GM13976 (cell line): ENCODE measurements at regions not wholly inside any gene's neighbourhood (a gene's known extent, or its start where the extent isn't known, plus 50 kb on each side); places are given as distances from the start of the nearest gene placed in this dataset.

Source experiments
- DNase-seq: peaks from one replicate; pipeline ENCODE4 v3.0.0; 2012; ENCODE audit warnings: low spot score
- in situ Hi-C: fragments of 300-500 bp; cut with MboI; formaldehyde crosslinking; loops from one replicate; pipeline ENCODE4 v1.12.0; 2022; ENCODE audit warnings: low sequenced_read_pairs, mixed read lengths, inconsistent platforms; ENCODE audit not compliant: unreplicated experiment
- TF ChIP-seq, protein P1 (sequence below): IDR thresholded peaks from 2 replicates; pipeline ENCODE4 v1.5.1; 2012; ENCODE audit warnings: borderline replicate concordance, mild to moderate bottlenecking; ENCODE audit not compliant: insufficient read depth; ENCODE audit errors: extremely low read depth, missing control alignments, control extremely low read depth

DNA sequence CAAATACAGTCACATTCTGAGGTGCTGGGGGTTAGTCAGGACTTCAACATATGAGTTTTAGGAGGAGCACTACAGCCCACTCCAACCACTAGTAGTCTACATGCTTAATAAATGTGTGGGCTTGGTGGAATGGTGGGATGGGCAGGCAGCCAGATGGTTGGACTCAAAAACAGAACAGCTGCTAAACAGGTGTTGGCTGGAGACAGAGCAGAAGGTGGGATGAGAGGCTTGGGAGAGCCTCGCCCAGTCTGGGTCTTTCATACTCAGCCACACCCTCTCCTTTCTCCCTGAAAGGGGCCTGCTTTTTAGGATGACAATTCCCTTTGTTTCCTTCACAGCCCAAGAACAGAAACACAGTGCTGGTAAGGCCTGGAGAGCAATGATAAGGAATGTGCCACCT lies 143.9 kb upstream of the KLHL29 start:
- TF ChIP-seq, protein P1, sequence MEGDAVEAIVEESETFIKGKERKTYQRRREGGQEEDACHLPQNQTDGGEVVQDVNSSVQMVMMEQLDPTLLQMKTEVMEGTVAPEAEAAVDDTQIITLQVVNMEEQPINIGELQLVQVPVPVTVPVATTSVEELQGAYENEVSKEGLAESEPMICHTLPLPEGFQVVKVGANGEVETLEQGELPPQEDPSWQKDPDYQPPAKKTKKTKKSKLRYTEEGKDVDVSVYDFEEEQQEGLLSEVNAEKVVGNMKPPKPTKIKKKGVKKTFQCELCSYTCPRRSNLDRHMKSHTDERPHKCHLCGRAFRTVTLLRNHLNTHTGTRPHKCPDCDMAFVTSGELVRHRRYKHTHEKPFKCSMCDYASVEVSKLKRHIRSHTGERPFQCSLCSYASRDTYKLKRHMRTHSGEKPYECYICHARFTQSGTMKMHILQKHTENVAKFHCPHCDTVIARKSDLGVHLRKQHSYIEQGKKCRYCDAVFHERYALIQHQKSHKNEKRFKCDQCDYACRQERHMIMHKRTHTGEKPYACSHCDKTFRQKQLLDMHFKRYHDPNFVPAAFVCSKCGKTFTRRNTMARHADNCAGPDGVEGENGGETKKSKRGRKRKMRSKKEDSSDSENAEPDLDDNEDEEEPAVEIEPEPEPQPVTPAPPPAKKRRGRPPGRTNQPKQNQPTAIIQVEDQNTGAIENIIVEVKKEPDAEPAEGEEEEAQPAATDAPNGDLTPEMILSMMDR = no peak
- in situ Hi-C loops = no loop called here
- DNase-seq = no peak

DNA sequence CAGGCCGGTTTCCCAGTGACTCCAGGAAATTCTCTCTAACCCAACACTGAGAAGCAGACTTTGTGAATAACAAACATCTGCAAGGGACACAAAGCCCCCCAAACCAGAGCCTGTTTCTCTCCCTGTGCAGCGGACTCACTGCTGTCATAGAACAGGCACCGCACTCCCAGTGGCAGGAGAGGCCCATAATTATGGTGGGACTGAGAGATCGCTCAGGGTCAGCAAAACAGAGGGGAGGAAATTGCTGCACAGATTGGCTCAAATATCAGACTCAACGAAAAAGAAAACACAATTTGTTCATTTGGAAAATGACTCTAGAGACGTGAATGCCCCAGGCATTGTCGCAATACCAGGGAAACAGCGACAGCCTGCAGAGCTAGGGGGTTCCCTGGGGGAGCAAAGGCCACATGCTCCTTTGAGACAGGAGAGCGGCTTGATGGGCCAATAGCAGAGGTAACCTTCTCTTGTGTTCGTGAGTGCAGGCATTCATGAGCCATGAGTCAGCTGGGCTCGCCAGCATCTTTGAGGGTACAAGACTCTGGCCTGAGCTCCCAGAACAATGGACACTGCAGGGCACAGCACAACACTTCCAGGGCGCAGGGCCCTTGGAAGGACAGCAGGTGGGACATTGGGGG lies 143.3 kb upstream of the KLHL29 start:
- TF ChIP-seq, protein P1 = no peak
- DNase-seq = no peak
- in situ Hi-C loops = no loop called here

DNA sequence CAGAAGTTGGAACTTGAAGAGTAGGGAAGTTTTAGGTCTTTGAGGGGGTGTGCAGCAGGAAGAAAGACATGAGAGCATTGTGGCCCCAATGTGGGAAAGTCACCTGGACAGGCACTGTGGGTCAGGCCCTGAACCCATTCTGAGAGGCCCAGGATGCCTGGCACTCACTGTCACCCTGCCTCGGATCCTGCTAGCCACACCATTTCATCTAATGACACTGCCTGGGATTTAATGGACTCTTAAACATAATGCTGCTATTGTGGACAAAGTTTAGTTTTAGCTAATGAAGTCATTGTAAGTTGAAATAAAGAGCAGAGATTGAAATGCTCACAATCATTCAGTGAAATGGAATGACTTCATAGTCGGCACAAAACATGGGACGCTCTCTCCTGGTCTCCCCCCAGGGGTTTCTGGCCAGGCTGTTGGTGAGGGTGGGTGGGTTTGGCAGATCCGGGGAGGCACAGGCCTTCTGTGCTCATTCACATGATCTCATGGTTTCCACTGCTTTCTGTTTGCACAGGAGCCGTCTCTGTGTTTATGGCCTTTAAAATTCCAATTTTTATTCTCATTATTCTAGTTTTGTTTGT lies 141.8 kb upstream of the KLHL29 start:
- in situ Hi-C loops = no loop called here
- DNase-seq = no peak
- TF ChIP-seq, protein P1 = no peak

DNA sequence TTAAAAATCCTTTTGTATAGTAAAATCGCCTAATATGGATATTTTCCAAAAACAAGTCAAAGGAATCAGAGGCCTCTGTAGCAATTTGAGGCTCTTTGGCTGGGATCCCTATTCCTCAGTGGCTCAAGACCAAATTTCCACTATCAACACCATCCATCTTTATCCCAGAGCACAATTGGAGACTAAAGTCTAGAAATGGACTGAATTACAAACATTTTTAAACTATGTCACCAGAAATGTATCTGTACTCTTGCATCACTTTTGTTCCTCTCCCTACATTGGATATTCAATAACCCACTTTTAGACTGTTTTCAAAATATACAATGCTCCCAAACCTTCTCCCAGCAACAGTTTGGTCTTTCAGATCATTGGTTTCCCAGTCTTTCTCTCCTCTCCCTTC lies 140.4 kb upstream of the KLHL29 start:
- no peak for DNase-seq
- in situ Hi-C loops = no loop called here
- TF ChIP-seq, protein P1 = no peak

DNA sequence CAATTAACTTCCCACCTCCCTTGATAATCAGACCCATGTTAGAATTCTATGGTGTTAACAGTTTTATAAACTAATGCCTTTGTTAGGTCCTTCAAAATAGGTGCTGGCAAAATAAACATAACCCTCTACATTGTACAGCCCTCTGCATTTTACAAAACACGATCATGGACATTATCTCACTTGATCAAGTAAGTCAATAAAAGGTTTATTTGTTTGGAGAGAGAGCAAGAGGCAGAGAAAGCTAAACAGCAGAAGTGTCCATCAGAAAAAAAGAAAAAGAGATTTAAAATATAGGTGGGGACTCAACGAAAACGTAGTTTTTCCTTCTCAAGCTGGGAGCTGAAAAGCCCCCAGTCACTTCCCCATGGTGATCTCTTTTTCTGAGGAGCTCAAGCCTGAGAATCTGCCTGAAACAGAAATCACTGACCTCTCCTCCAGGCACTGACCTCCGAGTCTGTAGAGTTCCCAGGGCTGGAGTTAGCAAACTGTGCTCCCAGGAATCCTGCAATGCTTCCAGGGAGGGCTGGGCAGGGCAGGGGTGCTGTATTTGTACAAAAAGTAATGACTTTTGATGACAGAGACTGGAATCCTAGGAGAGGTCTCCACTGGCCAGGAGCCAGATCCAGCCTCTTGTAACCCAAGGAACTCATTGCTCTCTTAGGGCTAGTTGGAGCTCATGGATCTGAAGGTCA lies 137.8 kb upstream of the KLHL29 start:
- in situ Hi-C loops = no loop called here
- TF ChIP-seq, protein P1 = no peak
- no peak for DNase-seq

DNA sequence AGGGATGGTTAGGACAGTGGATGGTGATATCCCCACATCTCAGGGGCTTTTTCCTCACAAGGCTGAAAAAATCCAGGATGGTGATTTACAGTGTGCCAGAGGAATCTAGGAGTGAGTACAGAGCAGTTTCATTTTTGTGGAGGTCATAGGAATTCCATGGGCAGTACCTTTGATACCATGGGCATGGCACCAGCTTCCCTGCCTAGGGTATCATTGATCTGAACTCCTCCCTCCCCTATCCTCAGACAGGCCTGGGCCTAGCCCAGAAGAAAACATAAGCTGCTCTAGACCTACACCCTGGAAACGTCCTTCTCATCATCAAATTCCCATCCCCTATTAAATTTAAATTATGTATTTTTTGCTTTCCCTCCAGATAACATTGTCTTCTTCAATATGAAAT lies 136.3 kb upstream of the KLHL29 start:
- TF ChIP-seq, protein P1 = no peak
- in situ Hi-C loops = no loop called here
- no peak for DNase-seq

DNA sequence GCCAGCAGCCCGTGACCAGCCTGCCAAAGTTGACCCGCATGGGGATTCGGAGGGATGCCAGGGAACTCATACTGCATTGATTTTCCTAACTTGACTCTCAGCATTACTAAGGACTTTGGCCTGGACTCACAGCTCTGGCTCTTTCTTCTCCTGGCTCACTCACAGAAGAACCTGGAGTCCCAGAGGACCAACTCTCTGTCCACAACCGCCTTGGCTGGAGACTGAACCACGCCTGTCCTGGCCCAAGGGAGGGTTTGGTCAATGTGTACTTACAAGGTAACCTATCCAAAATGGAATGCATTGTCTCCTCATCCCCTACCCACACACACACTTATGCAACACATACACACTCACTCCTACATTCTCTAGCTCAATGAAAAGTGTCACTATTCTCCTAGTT lies 135.6 kb upstream of the KLHL29 start:
- TF ChIP-seq, protein P1 = no peak
- in situ Hi-C loops = no loop called here
- no peak for DNase-seq
